K562 (cell line): ENCODE measurements at regions not wholly inside any gene's neighbourhood (a gene's known extent, or its start where the extent isn't known, plus 50 kb on each side); places are given as distances from the start of the nearest gene placed in this dataset.

ENCODE experiments used
- ATAC-seq: fragments of 200-7000 bp; cut with Tn5 transposase; 3 replicates; pipeline ENCODE4 v1.9.1; 2020; ENCODE audit warnings: moderate library complexity
- BruUV-seq: library from RNA; stranded (reverse); fragments of 400-500 nt; replicated peaks from 2 replicates; lab custom pipeline; 2021; lab: Mats Ljungman, UMichigan
- CTCF ChIA-PET: fragments of 300-600 bp; formaldehyde crosslinking; extraction: SDS; loops from one replicate; lab custom pipeline; 2021; ENCODE audit warnings: low intra/inter-chr PET ratio; lab: Yijun Ruan, JAX
- POLR2A ChIA-PET: fragments of 300-600, 350-650 bp; sonication (Branson Sonifier 250); formaldehyde crosslinking; extraction: SDS; loops from one replicate; lab custom pipeline; 2021; ENCODE audit warnings: antibody characterized with exemption, inconsistent platforms; lab: Yijun Ruan, JAX
- DNase-seq, 4 experiments: peaks; one replicate each; pipeline versions ENCODE4 v3.0.0 to v3.0.0-alpha.2; 2011 to 2018; ENCODE audit warnings: low spot score in 3 of 4, mixed read lengths in 3 of 4; ENCODE audit errors: extremely low read depth in 1 of 4
- FAIRE-seq: peaks from 2 replicates; lab custom pipeline; 2011; peaks lifted over from hg19 to GRCh38; lab: Jason Lieb, UNC
- H2AFZ ChIP-seq: 2 replicates; pipeline ENCODE4 v1.6.0; 2011; ENCODE audit warnings: low read depth, low read length, control low read depth, inconsistent platforms
- H3K27ac ChIP-seq: fragments of 200-600 bp; 3 replicates; pipeline ENCODE4 v1.8.0; 2011; ENCODE audit warnings: low read depth, mild to moderate bottlenecking, control low read depth, inconsistent platforms, low read length, moderate library complexity, mixed read lengths; ENCODE audit errors: extremely low read depth
- H3K27me3 ChIP-seq, 2 experiments: fragments of 300-600 bp in 1 of 2; 2 replicates in 1 of 2; 3 replicates in 1 of 2; pipeline versions ENCODE4 v1.6.0 to v1.8.0; 2011; ENCODE audit warnings: inconsistent platforms in 2 of 2, low read length in 2 of 2, mild to moderate bottlenecking in 1 of 2, mixed read lengths in 1 of 2, moderate library complexity in 1 of 2; ENCODE audit not compliant: control insufficient read depth in 2 of 2, insufficient read depth in 2 of 2
- H3K36me3 ChIP-seq: fragments of 300-600 bp; 3 replicates; pipeline ENCODE4 v1.8.0; 2011; ENCODE audit warnings: mild to moderate bottlenecking, low read length, inconsistent platforms; ENCODE audit not compliant: control insufficient read depth, insufficient read depth
- H3K4me1 ChIP-seq, 2 experiments: fragments of 200-600 bp in 1 of 2; replicated peaks in 1 of 2; 2 replicates in 1 of 2; 3 replicates in 1 of 2; pipeline versions ENCODE4 v1.5.1 to v1.8.0; 2011; ENCODE audit warnings: inconsistent platforms in 2 of 2, low read length in 2 of 2, mild to moderate bottlenecking in 1 of 2, mixed read lengths in 1 of 2, moderate library complexity in 1 of 2; ENCODE audit not compliant: control insufficient read depth in 2 of 2, insufficient read depth in 2 of 2
- H3K4me2 ChIP-seq: 2 replicates; pipeline ENCODE4 v1.6.1; 2011; ENCODE audit warnings: low read length, control low read depth, inconsistent platforms, mixed read lengths; ENCODE audit not compliant: insufficient read depth
- H3K4me3 ChIP-seq: fragments of 200-600 bp; sonication (generic), shearing (Covaris generic); 2 replicates; pipeline ENCODE4 v1.5.1; 2016; ENCODE audit warnings: control low read depth, inconsistent platforms
- H3K79me2 ChIP-seq: fragments of 200-600 bp; 3 replicates; pipeline ENCODE4 v1.8.0; 2011; ENCODE audit warnings: low read length, inconsistent platforms; ENCODE audit not compliant: control insufficient read depth, insufficient read depth
- H3K9ac ChIP-seq, 2 experiments: 2 replicates each; pipeline versions ENCODE4 v1.6.0 to v1.6.1; 2011; ENCODE audit warnings: low read depth in 2 of 2, low read length in 2 of 2, control low read depth in 1 of 2, inconsistent platforms in 1 of 2, mild to moderate bottlenecking in 1 of 2, mixed read lengths in 1 of 2; ENCODE audit not compliant: insufficient read depth in 1 of 2
- H3K9me1 ChIP-seq: one replicate; pipeline ENCODE4 v1.6.0; 2011; ENCODE audit warnings: inconsistent platforms, mild to moderate bottlenecking, low read length, moderate library complexity; ENCODE audit not compliant: control insufficient read depth, insufficient read depth
- H3K9me3 ChIP-seq: replicated peaks from 2 replicates; pipeline ENCODE4 v1.5.1; 2011; ENCODE audit warnings: low read depth, low read length, inconsistent platforms; ENCODE audit not compliant: control insufficient read depth, insufficient read depth
- H4K20me1 ChIP-seq: replicated peaks from 2 replicates; pipeline ENCODE4 v1.6.1; 2011; ENCODE audit warnings: low read length, inconsistent platforms, mixed read lengths; ENCODE audit not compliant: control insufficient read depth, insufficient read depth
- ARNT ChIP-seq, 2 experiments: fragments of 450-650 bp; IDR thresholded peaks; 2 replicates each; pipeline ENCODE4 v1.6.1; 2016; ENCODE audit warnings: mild to moderate bottlenecking in 1 of 2
- NRF1 ChIP-seq, 2 experiments: fragments of 450-650 bp; IDR thresholded peaks in 1 of 2; conservative IDR thresholded peaks in 1 of 2; 2 replicates each; pipeline ENCODE4 v1.6.1; 2014; ENCODE audit warnings: mild to moderate bottlenecking in 2 of 2
- PRMT5 ChIP-seq: sonication (generic); formaldehyde crosslinking; IDR thresholded peaks from 2 replicates; pipeline ENCODE4 v1.5.0; 2020; ENCODE audit warnings: missing genetic modification reagents
- PTRF ChIP-seq: fragments of 450-650 bp; IDR thresholded peaks from 2 replicates; pipeline ENCODE4 v1.6.1; 2016; ENCODE audit warnings: mild to moderate bottlenecking, missing genetic modification characterization, missing compliant biosample characterization
- RB1 ChIP-seq: fragments of 450-650 bp; IDR thresholded peaks from 2 replicates; pipeline ENCODE4 v1.6.1; 2017; ENCODE audit warnings: low read depth, mild to moderate bottlenecking
- RBM17 ChIP-seq: fragments of 200-400 bp; formaldehyde crosslinking; IDR thresholded peaks from 2 replicates; pipeline ENCODE4 v1.6.1; 2017; ENCODE audit warnings: low read depth, mild to moderate bottlenecking, low read length, borderline replicate concordance
- U2AF1 ChIP-seq: fragments of 200-400 bp; formaldehyde crosslinking; optimal IDR thresholded peaks from 2 replicates; pipeline ENCODE3; 2017; ENCODE audit warnings: mild to moderate bottlenecking, low read depth, low read length, moderate library complexity
- ZBTB1 ChIP-seq: sonication (generic); formaldehyde crosslinking; IDR thresholded peaks from 2 replicates; pipeline ENCODE4 v1.8.1; 2023; ENCODE audit warnings: missing genetic modification reagents, low read depth, mild to moderate bottlenecking, borderline replicate concordance
- ZNF146 ChIP-seq: IDR thresholded peaks from one replicate; pipeline ENCODE4 v1.6.1; 2018; ENCODE audit warnings: missing compliant biosample characterization; ENCODE audit not compliant: unreplicated experiment
- ZNF282 ChIP-seq: sonication (generic); formaldehyde crosslinking; IDR thresholded peaks from 2 replicates; pipeline ENCODE4 v1.8.1; 2023; ENCODE audit warnings: missing genetic modification reagents
- ZNF431 ChIP-seq: sonication (generic); formaldehyde crosslinking; IDR thresholded peaks from 2 replicates; pipeline ENCODE4 v1.8.0; 2022; ENCODE audit warnings: mild to moderate bottlenecking, missing genetic modification reagents
- WGBS: fragments of 100-300 bp; shearing (Covaris generic); methylation state at CpG from one replicate; pipeline ENCODE4 v1.1.6; 2016; ENCODE audit warnings: low coverage, mixed read lengths; ENCODE audit not compliant: insufficient coverage; ENCODE audit errors: missing lambda C conversion rate; 5-methylcytosine and 5-hydroxymethylcytosine counted together
- in situ Hi-C: fragments of 300-500 bp; cut with MboI; formaldehyde crosslinking; loops from 4 replicates; pipeline ENCODE4 v1.15.0; 2018; ENCODE audit warnings: inconsistent platforms, mixed read lengths
- intact Hi-C: fragments of 100-400 bp; cut with micrococcal nuclease; formaldehyde crosslinking; loops from 2 replicates; pipeline ENCODE4 v1.14.2; 2022
- TF ChIP-seq, protein P1 (sequence below): IDR thresholded peaks from 3 replicates; pipeline ENCODE4 v1.6.1; 2011; ENCODE audit warnings: borderline replicate concordance, mild to moderate bottlenecking; ENCODE audit not compliant: insufficient read length, insufficient read depth
- TF ChIP-seq, protein P2 (sequence below): fragments of 200-600 bp; sonication (generic); IDR thresholded peaks from one replicate; pipeline ENCODE4 v1.6.1; 2012; ENCODE audit warnings: mild to moderate bottlenecking, low read depth, low read length, inconsistent platforms

GRCh38 chr7:108989319-108989718 lies 419.6 kb downstream of the DNAJB9 start:
- Histone ChIP-seq H2AFZ (no peak overlapping the region), H3K4me3 (no peak overlapping the region), H3K9me1 (no peaks in the 10 kb centered on the region), H3K4me1 (no peaks in the 10 kb centered on the region), H3K9me3 (no peaks in the 10 kb centered on the region), H3K27ac (no peak overlapping the region), H3K36me3 (no peaks in the 10 kb centered on the region), H4K20me1 (no peaks in the 10 kb centered on the region), H3K27me3 (no peaks in the 10 kb centered on the region), H3K9ac (no peak overlapping the region), H3K79me2 (no peaks in the 10 kb centered on the region), H3K4me2 (no peak overlapping the region)
- CTCF ChIA-PET: no interaction called here
- intact Hi-C loops (no loop called here), in situ Hi-C loops (no loop called here)
- FAIRE-seq: no peak
- no peak for ATAC-seq
- whole genome bisulfite sequencing: 8% methylated on average over 2 of the region's 2 CpGs
- DNase-seq: no peak
- POLR2A ChIA-PET: no interaction called here
- BruUV-seq: no TSS peak
- TF ChIP-seq U2AF1 (no peak), PRMT5 (CRISPR knock-in tag) (no peak), PTRF (tag) (no peak), NRF1 (conservative IDR thresholded peaks at IDR 0.05 in 1 of 2, IDR thresholded peaks at IDR 0.05 in 1 of 2) (no peak), ARNT (IDR thresholded peaks at IDR 0.05) (no peak), ZNF431 (no peak), RB1 (no peak), RBM17 (no peak), ZNF146 (CRISPR knock-in tag) (no peak), ZNF282 (CRISPR knock-in tag) (no peak), ZBTB1 (CRISPR knock-in tag) (no peak)
- TF ChIP-seq, protein P1, sequence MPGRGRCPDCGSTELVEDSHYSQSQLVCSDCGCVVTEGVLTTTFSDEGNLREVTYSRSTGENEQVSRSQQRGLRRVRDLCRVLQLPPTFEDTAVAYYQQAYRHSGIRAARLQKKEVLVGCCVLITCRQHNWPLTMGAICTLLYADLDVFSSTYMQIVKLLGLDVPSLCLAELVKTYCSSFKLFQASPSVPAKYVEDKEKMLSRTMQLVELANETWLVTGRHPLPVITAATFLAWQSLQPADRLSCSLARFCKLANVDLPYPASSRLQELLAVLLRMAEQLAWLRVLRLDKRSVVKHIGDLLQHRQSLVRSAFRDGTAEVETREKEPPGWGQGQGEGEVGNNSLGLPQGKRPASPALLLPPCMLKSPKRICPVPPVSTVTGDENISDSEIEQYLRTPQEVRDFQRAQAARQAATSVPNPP: no peak
- TF ChIP-seq, protein P2, sequence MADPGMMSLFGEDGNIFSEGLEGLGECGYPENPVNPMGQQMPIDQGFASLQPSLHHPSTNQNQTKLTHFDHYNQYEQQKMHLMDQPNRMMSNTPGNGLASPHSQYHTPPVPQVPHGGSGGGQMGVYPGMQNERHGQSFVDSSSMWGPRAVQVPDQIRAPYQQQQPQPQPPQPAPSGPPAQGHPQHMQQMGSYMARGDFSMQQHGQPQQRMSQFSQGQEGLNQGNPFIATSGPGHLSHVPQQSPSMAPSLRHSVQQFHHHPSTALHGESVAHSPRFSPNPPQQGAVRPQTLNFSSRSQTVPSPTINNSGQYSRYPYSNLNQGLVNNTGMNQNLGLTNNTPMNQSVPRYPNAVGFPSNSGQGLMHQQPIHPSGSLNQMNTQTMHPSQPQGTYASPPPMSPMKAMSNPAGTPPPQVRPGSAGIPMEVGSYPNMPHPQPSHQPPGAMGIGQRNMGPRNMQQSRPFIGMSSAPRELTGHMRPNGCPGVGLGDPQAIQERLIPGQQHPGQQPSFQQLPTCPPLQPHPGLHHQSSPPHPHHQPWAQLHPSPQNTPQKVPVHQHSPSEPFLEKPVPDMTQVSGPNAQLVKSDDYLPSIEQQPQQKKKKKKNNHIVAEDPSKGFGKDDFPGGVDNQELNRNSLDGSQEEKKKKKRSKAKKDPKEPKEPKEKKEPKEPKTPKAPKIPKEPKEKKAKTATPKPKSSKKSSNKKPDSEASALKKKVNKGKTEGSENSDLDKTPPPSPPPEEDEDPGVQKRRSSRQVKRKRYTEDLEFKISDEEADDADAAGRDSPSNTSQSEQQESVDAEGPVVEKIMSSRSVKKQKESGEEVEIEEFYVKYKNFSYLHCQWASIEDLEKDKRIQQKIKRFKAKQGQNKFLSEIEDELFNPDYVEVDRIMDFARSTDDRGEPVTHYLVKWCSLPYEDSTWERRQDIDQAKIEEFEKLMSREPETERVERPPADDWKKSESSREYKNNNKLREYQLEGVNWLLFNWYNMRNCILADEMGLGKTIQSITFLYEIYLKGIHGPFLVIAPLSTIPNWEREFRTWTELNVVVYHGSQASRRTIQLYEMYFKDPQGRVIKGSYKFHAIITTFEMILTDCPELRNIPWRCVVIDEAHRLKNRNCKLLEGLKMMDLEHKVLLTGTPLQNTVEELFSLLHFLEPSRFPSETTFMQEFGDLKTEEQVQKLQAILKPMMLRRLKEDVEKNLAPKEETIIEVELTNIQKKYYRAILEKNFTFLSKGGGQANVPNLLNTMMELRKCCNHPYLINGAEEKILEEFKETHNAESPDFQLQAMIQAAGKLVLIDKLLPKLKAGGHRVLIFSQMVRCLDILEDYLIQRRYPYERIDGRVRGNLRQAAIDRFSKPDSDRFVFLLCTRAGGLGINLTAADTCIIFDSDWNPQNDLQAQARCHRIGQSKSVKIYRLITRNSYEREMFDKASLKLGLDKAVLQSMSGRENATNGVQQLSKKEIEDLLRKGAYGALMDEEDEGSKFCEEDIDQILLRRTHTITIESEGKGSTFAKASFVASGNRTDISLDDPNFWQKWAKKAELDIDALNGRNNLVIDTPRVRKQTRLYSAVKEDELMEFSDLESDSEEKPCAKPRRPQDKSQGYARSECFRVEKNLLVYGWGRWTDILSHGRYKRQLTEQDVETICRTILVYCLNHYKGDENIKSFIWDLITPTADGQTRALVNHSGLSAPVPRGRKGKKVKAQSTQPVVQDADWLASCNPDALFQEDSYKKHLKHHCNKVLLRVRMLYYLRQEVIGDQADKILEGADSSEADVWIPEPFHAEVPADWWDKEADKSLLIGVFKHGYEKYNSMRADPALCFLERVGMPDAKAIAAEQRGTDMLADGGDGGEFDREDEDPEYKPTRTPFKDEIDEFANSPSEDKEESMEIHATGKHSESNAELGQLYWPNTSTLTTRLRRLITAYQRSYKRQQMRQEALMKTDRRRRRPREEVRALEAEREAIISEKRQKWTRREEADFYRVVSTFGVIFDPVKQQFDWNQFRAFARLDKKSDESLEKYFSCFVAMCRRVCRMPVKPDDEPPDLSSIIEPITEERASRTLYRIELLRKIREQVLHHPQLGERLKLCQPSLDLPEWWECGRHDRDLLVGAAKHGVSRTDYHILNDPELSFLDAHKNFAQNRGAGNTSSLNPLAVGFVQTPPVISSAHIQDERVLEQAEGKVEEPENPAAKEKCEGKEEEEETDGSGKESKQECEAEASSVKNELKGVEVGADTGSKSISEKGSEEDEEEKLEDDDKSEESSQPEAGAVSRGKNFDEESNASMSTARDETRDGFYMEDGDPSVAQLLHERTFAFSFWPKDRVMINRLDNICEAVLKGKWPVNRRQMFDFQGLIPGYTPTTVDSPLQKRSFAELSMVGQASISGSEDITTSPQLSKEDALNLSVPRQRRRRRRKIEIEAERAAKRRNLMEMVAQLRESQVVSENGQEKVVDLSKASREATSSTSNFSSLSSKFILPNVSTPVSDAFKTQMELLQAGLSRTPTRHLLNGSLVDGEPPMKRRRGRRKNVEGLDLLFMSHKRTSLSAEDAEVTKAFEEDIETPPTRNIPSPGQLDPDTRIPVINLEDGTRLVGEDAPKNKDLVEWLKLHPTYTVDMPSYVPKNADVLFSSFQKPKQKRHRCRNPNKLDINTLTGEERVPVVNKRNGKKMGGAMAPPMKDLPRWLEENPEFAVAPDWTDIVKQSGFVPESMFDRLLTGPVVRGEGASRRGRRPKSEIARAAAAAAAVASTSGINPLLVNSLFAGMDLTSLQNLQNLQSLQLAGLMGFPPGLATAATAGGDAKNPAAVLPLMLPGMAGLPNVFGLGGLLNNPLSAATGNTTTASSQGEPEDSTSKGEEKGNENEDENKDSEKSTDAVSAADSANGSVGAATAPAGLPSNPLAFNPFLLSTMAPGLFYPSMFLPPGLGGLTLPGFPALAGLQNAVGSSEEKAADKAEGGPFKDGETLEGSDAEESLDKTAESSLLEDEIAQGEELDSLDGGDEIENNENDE: no peak
